ENCODE measurements at regions not wholly inside any gene's neighbourhood (a gene's known extent, or its start where the extent isn't known, plus 50 kb on each side); places are given as distances from the start of the nearest gene placed in this dataset.
"Not testable (repeated sequence)": the region's sequence is repeated elsewhere in the genome, so short reads cannot be mapped to it uniquely, and the experiment has no call there.

DNA sequence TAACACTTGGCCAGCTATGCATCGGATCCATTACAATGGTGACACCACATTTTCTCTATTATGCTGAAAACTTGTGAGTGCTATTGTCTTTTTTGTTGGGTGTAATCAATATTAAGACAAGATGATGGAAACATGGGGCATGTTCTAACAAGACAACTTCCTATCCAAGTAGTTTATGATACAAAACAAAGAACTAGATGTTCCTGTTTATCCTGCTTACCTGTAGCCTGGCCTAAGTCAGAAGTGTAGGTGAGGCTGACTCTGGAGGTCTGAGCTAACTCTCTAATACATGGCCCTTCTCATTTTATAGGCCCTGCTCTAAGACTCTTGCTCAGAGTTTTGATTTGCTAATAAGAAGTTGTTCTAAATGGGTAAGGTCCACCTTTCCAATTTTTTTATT is 242.4 kb upstream of the STXBP5 start:
- Histone ChIP-seq H3K27me3 (no peaks in the 10 kb centered on the region), H3K4me3 (no peak overlapping the region), H3K4me1 (no peaks in the 10 kb centered on the region), H3K9me3 (replicated peaks) (peaks cover 16% of the 10 kb centered on the region; the same call in 1 of the 2 replicates), H3K36me3 (peaks cover 2% of the 10 kb centered on the region; the same call in 1 of the 2 replicates), H3K27ac (no peak overlapping the region)
- no peak for DNase-seq

DNA sequence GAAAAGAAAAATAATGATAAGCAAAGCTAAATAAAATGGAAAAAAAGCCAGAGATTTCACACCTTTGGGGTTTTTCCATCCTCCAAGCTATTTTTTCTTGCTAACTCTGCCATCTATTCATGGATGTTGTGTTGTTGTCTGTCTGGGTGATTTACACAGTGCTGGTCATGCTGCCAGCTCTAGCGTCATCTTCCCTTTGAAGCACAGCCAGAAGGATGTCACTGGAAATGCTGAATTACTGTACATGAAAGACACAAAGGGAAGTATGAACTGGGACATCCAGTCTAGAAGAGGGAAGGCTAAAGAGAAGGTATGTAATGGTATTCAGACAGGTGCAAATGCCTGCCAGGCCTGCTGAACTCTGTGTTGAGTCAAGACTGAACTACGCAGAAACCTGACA is 241.9 kb upstream of the STXBP5 start:
- Histone ChIP-seq H3K27me3 (no peaks in the 10 kb centered on the region), H3K27ac (no peak overlapping the region), H3K36me3 (peaks cover 2% of the 10 kb centered on the region; the same call in 1 of the 2 replicates), H3K4me1 (peaks cover 4% of the 10 kb centered on the region), H3K9me3 (replicated peaks) (peaks cover 16% of the 10 kb centered on the region; the same call in 1 of the 2 replicates), H3K4me3 (no peak overlapping the region)
- no peak for DNase-seq

DNA sequence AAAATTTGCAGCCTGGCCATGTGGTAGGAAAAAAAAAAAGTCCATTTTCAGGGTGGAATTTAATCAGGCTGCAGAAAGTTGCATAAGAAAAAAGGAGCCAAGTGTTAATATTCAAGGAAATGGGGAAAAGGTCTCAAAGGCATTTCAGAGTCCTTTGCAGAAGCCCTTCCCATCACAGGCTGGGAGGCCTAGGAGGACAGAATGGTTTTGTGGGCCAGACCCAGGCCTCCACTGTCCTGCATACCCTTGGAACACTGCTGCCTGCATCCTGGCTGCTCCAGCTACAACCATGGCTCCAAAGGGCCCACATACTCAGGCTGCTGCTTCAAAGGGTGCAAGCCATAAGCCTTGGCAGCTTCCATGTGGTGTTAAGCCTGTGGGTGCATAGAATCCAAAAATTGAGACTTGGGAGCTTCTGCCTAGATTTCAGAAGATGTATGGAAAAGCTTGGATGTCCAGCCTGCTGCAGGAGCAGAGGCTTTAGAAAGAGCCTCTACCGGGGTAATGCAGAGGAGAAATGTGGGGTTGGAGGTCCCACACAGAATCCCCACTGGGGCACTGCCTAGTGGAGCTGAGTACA is 239.0 kb upstream of the STXBP5 start:
- peaks cover 16% of the 10 kb centered on the region; the same call in 1 of the 2 replicates for H3K9me3 ChIP-seq (replicated peaks)
- peak in 1 of 2 experiments; percentile 7 for DNase-seq
- H3K27me3 ChIP-seq: no peaks in the 10 kb centered on the region
- H3K27ac ChIP-seq: no peak overlapping the region
- no peak overlapping the region for H3K4me3 ChIP-seq
- no peaks in the 10 kb centered on the region; the same call in 1 of the 2 replicates for H3K36me3 ChIP-seq
- peaks cover 18% of the 10 kb centered on the region for H3K4me1 ChIP-seq

DNA sequence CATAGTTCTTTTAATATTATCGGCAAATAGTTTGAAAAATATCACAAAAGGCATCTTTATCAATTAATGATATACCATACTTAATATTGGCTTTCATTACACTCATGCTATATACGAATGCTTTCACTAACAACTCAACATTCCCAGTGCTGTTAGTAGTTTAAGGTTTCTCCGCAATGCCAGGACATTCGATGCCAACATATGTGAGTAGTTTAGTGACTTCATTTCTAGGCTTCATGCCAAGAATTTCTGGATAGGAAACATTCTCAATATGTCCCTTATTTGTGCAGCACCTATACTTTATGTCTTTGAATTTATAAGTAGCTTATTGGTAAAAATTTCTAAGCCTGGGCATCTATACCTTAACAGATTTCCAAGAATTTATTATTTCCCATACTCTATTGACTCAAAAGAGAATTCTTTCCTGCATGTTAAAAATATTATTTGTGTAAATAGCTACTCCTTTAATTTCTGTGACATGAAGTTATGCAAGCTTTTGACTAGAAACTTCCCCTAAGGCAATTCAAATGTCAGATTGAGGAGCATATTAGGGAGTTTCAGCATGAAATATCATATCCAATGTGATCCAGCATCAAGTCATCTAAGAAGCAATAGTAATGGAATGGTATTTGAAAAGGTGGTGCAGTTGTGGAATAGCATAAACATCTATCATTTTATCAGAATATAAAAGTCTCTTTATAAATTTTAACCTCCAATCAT is 236.0 kb upstream of the STXBP5 start:
- no peak overlapping the region for H3K4me3 ChIP-seq
- H3K27me3 ChIP-seq: no peaks in the 10 kb centered on the region
- peaks cover 14% of the 10 kb centered on the region; the same call in 1 of the 2 replicates for H3K9me3 ChIP-seq (replicated peaks)
- peak; percentile 49 to 89 for DNase-seq
- H3K36me3 ChIP-seq: no peaks in the 10 kb centered on the region
- peak overlapping the region; percentile 33 for H3K27ac ChIP-seq
- peaks cover 18% of the 10 kb centered on the region for H3K4me1 ChIP-seq

DNA sequence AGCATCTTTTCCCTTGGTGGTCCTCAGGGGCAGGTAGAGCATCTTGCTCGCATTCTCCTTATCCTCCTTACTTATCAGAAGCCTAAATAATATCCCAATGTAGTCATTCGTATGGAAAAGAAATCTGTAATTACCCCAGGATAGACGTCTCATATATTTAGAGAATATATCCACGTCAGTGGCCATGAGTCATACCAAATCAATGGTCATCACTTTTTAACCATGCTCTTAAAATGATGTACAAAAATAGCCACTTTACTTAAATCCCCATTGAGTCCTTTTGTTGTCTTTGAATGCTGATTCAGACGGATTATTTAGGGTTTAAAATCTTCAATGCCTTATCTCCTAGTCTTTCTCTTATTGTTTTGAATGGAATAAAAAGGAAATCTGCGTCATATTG is 231.7 kb upstream of the STXBP5 start:
- Histone ChIP-seq H3K27me3 (no peaks in the 10 kb centered on the region), H3K4me1 (peaks cover 16% of the 10 kb centered on the region), H3K27ac (no peak overlapping the region), H3K9me3 (replicated peaks) (no peaks in the 10 kb centered on the region), H3K36me3 (no peaks in the 10 kb centered on the region), H3K4me3 (no peak overlapping the region)
- DNase-seq: no peak

GRCh38 chr6:146974351-146974750 is 229.9 kb upstream of the STXBP5 start:
- Histone ChIP-seq H3K4me3 (no peak overlapping the region), H3K4me1 (peaks cover 4% of the 10 kb centered on the region; the same call in 1 of the 2 replicates), H3K27ac (no peak overlapping the region), H3K36me3 (no peaks in the 10 kb centered on the region), H3K27me3 (no peaks in the 10 kb centered on the region), H3K9me3 (replicated peaks) (no peaks in the 10 kb centered on the region)
- DNase-seq: peak in 1 of 2 experiments; percentile 13

- no peak overlapping the region for H3K4me3 ChIP-seq
These were observed 229.1 kb upstream of the STXBP5 start for GRCh38 chr6:146975093-146975492.

GRCh38 chr6:146980900-146981329 is 223.3 kb upstream of the STXBP5 start:
- H3K27me3 ChIP-seq: no peaks in the 10 kb centered on the region
- H3K9me3 ChIP-seq (replicated peaks): no peaks in the 10 kb centered on the region
- no peak overlapping the region for H3K27ac ChIP-seq
- H3K36me3 ChIP-seq: no peaks in the 10 kb centered on the region
- H3K4me3 ChIP-seq: no peak overlapping the region
- no peak for DNase-seq
- H3K4me1 ChIP-seq: no peaks in the 10 kb centered on the region

More at GRCh38 chr6:146975093-146975492, 229.1 kb upstream of the STXBP5 start:
- Histone ChIP-seq H3K4me1 (peaks cover 4% of the 10 kb centered on the region; the same call in 1 of the 2 replicates), H3K9me3 (replicated peaks) (no peaks in the 10 kb centered on the region), H3K27me3 (no peaks in the 10 kb centered on the region), H3K27ac (no peak overlapping the region), H3K36me3 (no peaks in the 10 kb centered on the region)
- DNase-seq: no peak

DNA sequence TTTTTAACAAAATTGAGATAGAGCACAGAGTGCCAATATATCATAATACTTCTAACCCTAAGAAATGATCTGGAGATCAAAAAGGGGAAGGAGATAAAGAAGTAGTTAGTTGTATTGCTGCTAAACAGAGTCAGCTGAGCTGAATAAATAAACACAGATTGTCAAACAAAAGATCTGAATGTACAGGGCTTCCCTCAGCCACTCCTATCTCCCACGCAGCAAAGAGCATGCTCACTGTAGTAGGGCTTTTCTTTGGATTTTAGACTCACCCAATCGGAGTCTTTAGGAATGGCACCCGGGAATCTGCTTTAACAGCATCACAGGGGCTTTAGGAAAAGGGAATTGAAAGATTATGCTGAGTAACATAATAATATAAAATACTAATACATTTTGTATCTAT is 222.2 kb upstream of the STXBP5 start:
- no peaks in the 10 kb centered on the region for H3K9me3 ChIP-seq (replicated peaks)
- H3K4me1 ChIP-seq: no peaks in the 10 kb centered on the region
- no peak for DNase-seq

GRCh38 chr6:146984251-146984924 is 219.8 kb upstream of the STXBP5 start:
- no peaks in the 10 kb centered on the region for H3K36me3 ChIP-seq
- no peaks in the 10 kb centered on the region for H3K27me3 ChIP-seq
- no peak for DNase-seq
- no peak overlapping the region for H3K27ac ChIP-seq
- H3K9me3 ChIP-seq (replicated peaks): 0 out of 2 replicates have a peak, but pooled peaks cover 3% of the 10 kb centered on the region
- no peaks in the 10 kb centered on the region; the same call in 1 of the 2 replicates for H3K4me1 ChIP-seq
- H3K4me3 ChIP-seq: no peak overlapping the region

More for the DNA sequence above, 222.2 kb upstream of the STXBP5 start:
- Histone ChIP-seq H3K27ac (no peak overlapping the region), H3K4me3 (no peak overlapping the region), H3K27me3 (no peaks in the 10 kb centered on the region), H3K36me3 (no peaks in the 10 kb centered on the region)

DNA sequence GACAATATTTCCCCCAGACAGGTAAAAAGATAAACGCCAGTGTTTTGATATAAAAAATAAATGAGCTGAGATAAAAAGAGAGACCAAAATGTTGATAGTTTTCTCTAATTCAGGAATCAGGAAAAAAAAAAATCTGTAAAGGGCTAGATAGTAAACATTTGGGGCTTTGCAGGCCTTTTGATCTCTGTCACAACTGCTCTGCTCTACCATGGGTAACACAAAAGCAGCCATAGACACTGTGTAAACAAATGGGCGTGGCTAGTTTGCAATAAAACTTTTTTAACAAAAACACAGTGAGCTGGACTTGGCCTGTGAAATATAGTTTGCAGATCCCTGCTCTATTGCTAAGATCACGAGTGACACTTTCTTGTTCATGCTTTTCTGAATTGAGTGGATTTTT is 219.1 kb upstream of the STXBP5 start:
- Histone ChIP-seq H3K36me3 (no peaks in the 10 kb centered on the region), H3K4me3 (no peak overlapping the region), H3K9me3 (replicated peaks) (0 out of 2 replicates have a peak, but pooled peaks cover 3% of the 10 kb centered on the region), H3K4me1 (peaks cover 4% of the 10 kb centered on the region), H3K27ac (no peak overlapping the region), H3K27me3 (no peaks in the 10 kb centered on the region)
- DNase-seq: peak; percentile 14 to 31

DNA sequence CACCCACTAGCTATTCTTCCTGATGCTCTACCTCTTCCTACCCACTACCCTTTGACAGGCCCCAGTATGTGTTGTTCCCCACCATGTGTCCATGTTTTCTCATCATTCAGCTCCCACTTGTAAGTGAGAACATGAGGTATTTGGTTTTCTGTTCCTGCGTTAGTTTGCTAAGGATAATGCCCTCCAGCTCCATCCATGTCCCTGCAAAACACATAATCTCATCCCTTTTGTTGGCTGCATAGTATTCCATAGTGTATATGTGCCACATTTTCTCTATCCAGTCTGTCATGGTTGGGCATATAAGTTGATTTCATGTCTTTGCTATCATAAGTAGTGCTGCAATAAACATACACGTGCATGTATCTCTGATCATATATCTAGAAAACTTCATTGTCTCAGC is 218.3 kb upstream of the STXBP5 start:
- Histone ChIP-seq H3K4me1 (peaks cover 9% of the 10 kb centered on the region), H3K27ac (no peak overlapping the region), H3K27me3 (no peaks in the 10 kb centered on the region), H3K36me3 (no peaks in the 10 kb centered on the region), H3K4me3 (no peak overlapping the region), H3K9me3 (replicated peaks) (0 out of 2 replicates have a peak, but pooled peaks cover 3% of the 10 kb centered on the region)
- no peak for DNase-seq

GRCh38 chr6:146987938-146988337 is 216.3 kb upstream of the STXBP5 start:
- not testable (repeated sequence) for H3K9me3 ChIP-seq (replicated peaks); H3K36me3 ChIP-seq; H3K4me3 ChIP-seq; H3K27ac ChIP-seq; DNase-seq; H3K4me1 ChIP-seq; H3K27me3 ChIP-seq

DNA sequence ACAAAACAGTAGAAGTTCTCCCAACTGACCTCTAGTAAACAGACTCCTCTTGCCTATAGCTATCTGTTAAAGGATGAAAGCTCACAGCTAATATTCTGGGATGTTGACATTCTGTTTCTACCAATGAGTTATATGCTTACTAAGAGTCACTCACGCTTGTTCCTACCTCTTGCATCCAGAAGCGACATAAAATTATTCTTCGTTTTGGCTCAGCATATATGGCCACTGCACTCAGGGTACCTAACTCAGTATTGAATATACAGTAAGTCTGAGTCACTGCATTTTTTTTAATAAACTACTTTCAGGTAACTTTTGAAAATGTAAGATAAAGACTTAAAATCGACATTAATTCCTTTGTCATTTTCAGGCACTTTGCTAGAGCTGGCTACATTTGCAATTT is 214.4 kb upstream of the STXBP5 start:
- no peak for DNase-seq
- 0 out of 2 replicates have a peak, but pooled peaks cover 3% of the 10 kb centered on the region for H3K9me3 ChIP-seq (replicated peaks)
- H3K4me1 ChIP-seq: peaks cover 9% of the 10 kb centered on the region
- no peak overlapping the region for H3K27ac ChIP-seq
- H3K36me3 ChIP-seq: no peaks in the 10 kb centered on the region
- no peak overlapping the region for H3K4me3 ChIP-seq
- no peaks in the 10 kb centered on the region for H3K27me3 ChIP-seq

- no peak overlapping the region for H3K27ac ChIP-seq
- peak; percentile 11 to 23 for DNase-seq
- no peaks in the 10 kb centered on the region for H3K36me3 ChIP-seq
- no peaks in the 10 kb centered on the region for H3K27me3 ChIP-seq
- no peak overlapping the region for H3K4me3 ChIP-seq
- peaks cover 9% of the 10 kb centered on the region for H3K4me1 ChIP-seq
- 0 out of 2 replicates have a peak, but pooled peaks cover 3% of the 10 kb centered on the region for H3K9me3 ChIP-seq (replicated peaks)
These were observed 213.9 kb upstream of the STXBP5 start for GRCh38 chr6:146990284-146990683.

Data from SJCRH30 (cell line).